HG03520 (cell line): ENCODE measurements at regions not wholly inside any gene's neighbourhood (a gene's known extent, or its start where the extent isn't known, plus 50 kb on each side); places are given as distances from the start of the nearest gene placed in this dataset.
"Not testable (repeated sequence)": the region's sequence is repeated elsewhere in the genome, so short reads cannot be mapped to it uniquely, and the experiment has no call there.

Experiments used
- ATAC-seq: cut with Tn5 transposase; IDR thresholded peaks from one replicate; pipeline ENCODE4 v1.9.1; 2021; ENCODE audit warnings: mild to moderate bottlenecking, moderate library complexity; ENCODE audit not compliant: unreplicated experiment

DNA sequence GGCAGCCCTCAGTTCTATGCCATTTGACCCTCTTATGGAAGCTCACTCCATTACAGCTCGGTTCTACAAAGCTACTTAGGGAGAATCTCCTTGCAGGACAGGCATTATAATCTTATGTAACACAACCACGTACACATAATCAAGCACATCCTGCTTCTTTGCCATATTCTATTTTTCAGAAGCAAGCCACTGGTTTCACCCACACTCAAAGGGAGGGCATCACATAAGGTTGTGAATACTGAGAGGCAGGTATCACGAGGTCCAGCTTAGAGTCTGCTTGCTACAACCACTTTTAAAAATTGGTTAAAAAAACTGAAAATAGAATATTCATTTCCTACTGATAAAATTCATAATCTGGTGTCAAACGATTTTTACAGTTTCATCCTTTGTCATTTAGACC lies 589.2 kb downstream of the SLC16A7 start:
- ATAC-seq: no peak

DNA sequence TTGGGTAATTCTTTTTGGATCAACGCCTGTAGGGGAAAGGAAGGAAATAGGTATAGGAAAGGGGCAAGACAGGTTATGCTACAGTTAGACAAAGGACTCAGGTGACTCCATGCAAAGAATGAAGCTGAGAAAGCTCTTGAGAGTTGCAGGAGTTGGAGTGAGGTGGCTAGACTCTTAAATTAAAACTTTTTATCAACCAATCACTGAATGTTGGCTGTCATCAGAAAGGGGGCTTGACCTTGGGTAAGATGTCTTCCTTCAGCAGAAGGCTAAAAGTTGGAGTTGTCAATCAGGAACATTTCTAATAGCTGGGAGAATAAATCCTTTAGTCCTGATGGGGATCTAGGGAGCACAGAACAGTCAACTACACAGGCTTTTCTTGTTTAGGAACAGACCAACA lies 595.4 kb downstream of the SLC16A7 start:
- no peak for ATAC-seq

DNA sequence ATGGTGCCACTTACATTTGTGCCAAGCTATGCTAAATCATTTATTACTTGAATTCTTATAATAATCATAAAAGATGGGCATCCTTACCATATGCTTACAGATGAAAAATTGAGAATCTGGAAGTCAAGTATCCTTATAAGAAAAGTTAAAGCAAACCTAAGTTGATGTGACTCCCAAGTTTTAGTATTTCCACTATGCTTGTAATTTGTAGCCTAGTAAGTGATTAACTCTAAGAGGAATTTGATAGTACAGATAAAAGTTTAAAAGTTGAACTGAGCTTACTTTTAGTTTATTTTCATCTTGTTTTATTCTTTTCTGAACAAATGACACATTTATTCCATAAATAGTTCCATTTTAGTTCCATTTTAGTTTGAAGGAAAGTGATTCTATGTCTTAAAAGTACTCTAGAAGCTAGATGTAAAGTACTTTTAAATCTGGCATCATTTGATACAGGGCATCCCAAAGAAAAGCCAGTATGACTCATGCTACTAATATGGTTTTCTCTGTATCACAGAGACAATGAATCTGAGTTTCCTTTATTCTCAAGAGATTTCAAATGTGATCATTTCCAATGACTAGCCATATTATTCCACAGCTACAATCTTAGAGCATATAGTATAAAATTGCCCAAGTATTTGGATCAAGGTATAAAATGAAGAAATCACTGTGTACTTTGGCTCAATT lies 596.0 kb downstream of the SLC16A7 start:
- ATAC-seq: no peak

DNA sequence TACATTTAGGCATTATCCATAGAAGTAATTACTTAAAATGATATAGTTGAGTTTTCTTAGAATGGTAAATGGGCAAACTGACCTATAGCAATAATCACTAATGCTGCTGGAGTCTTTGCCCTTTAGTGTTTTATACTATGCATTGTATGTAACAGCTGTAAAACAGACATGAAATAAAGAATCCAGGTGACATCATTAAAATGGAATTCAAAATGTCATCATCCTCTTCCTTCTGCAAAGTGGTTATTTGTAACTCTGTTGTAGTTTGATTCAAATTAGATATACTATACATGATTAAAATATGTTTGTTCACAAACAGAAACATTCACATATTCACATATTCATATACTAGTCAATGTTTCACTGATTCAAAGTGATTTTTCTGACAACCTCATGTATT lies 598.8 kb downstream of the SLC16A7 start:
- no peak for ATAC-seq

DNA sequence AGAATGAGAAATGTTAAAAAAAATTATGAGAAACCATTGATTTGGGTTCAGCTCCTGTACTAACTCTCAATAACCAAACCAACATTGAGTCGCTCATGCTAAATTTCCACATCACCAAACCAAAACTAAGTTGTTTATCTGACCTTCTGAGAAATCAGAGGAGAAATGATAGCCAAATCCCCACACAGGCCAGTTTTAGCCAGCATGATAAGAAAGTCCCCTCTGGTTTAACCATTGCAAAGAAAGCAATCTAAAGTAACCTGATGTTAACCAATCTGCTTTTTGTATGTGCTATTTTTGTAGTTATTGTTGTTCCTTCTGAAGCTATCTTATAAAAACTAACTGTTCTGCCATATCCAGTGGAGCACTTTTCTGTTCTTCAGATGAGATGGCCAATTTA lies 599.7 kb downstream of the SLC16A7 start:
- no peak for ATAC-seq

DNA sequence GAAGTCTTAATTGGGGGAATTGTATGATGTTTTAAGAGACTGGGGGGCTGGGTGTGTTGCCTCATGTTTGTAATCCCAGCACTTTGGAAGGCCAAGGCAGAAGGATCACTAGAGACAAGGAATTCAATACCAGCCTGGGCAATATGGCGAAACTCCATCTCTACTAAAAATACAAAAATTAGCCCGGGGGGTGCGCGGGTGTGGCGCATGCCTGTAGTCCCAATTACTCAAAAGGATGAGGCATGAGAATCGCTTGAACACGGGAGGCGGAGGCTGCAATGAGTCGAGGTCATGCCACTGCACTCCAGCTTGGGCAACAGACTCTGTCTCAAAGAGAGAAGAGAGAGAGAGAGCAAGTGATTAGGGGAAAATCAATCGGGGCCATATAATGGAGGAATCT lies 600.5 kb downstream of the SLC16A7 start:
- no peak for ATAC-seq

DNA sequence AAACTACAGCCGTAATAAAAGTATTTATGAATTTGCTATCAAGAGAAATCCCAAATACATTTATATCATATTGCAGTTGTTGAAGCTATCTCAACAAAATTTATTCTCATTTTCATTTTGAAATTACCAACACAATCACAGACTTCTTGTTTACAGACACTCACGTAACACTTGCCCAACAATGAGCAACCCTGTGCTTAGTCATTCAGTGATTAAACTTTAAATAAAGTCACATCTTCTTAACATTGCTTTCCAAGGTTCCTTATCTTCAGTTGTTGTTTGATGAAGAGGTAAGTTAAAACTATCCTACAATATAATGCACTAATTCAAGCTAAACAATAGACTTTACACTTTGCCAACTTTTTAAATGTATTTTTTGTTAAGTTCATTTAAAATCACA lies 601.8 kb downstream of the SLC16A7 start:
- ATAC-seq: no peak

DNA sequence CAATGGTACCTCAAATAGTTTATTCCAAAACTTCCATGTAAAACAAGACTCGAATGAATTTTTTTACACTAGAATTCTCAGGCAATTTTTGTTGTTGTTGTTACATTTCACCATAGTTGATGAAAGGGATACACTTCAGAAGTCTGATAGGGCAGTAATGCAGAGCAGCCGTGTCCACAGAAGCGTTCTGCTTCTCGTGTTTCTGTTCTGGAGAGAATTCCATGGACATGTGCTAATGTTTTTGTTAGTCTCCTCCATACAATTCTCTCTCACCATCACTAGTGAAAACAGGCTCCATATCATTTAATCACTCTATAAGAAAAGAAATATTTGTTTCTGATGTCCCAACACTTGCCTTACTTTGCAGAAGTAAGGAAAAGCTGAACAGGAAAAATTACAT lies 606.1 kb downstream of the SLC16A7 start:
- ATAC-seq: no peak

DNA sequence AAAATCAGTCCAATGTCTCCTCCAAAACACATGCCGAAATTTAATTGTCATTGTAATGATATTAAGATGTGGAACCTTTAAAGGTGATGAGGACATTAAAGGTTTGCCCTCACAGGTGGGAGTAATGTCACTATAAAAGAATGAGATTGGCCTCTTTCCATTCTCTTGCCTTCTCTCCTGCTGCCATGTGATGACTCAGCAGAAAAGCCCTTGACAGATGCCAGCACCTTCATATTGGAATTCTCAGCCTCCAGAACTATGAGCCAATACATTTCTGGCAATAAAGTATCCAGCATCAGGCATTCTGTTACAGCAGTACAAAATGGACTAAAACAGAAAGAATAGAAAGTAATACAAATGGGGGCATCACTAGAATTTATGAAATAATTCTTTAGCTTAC lies 609.7 kb downstream of the SLC16A7 start:
- no peak for ATAC-seq

DNA sequence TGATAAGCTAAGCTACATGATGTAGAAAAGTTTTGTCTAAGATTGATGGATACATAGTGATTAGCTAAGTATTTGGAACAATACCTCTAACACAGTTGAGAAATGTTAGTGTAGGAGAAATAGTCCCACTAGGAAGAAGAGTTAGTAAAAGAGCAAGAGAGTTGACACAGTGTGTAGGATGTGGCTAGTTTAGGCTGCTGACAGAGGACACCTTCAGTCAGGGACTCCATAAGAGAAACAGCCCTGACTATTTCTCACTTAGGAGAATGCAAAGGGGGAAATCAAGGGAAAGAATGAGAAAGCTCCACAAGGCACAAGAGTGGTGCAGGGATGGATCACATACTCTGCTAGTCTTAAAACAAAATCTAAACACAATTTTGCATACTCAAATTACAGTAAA lies 613.7 kb downstream of the SLC16A7 start:
- ATAC-seq: no peak

DNA sequence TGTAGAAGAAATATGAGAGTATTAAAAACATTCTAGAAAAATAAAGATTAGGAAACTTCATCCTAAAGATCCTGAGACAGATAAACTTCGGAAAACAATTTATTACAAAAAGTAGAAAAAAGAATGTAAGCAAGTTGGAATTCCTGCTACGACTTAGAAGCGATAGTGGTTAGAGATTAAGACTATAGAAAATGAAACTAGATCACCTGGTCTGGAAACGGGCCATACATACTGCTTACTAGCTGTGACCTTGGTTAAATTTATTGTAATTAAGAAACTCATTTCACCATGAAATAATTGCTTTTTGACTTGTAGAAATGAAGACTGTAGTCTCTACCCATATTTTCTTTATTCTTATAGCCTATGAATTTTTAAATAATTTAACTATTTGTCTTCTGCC lies 614.1 kb downstream of the SLC16A7 start:
- ATAC-seq: no peak

DNA sequence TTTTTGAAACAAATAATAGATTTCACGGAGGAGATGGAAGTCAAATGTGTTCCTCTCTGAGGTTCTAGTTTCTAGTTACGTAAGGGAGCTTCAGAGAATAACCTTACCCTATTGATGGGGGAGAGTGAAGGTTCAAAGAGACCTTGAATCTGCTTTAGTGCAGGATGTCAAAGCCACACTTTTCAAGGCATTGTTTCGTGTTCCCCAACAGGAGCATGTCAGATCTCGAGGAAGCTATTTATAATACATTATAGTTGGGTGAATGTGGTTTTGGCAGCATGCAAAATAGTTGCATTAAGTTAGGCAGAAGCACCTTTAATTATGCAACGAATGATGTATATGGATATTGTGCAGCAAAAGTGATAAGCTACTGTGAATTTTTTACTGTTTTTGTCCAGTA lies 614.9 kb downstream of the SLC16A7 start:
- ATAC-seq: no peak

DNA sequence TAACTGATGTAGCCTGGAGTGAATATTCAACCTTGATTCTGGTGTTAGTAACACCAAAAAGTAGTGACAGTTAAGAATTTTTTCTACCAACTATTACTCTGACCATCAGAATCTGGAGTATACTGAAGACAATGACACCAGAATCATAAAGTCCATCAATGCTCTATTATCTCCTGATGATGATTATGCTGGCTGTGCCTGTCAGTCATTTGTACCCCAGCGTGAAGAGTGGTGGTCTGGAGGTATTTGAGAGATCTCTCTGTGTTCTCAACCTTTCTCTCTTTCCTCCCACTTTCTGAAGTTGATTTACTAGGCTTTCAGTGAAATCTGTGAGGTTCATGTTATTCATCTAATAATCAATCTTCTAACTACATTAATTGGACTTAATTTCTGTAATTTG lies 615.4 kb downstream of the SLC16A7 start:
- no peak for ATAC-seq

DNA sequence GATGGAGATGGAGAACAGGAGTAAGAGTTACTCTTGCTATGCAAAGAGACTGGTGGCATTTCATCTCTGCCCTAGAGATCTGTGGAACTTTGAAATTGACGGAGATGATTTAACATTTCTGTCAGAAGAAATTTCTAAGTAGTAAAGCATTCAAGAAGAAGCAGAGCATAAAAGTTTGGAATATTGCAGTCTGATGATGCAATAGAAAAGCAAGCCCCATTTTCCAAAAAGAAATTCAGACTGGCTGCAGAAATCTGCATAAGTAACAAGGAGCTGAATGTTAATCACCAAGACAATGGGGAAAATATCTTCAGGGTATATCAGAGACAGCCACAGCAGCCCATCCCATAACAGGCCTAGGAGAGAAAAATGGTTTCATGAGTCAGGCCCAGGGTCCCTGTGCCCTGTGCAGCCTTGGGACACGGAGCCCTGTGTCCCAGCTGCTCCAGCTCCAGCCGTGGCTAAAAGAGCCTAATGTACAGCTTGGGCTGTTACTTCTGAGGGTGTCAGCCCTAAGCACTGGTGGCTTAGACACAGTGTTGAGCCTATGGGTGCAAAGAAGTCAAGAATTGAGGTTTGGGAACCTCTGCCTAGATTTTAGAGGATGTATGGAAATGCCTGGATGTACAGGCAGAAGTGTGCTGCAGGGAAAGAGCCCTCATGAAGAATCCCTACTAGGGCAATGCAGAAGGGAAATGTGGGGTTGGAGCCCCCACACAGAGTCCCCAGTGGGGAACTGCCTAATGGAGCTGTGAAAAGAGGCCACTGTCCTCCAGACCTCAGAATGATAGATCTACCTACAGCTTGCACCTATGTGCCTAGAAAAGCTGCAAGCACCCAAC lies 616.6 kb downstream of the SLC16A7 start:
- no peak for ATAC-seq

DNA sequence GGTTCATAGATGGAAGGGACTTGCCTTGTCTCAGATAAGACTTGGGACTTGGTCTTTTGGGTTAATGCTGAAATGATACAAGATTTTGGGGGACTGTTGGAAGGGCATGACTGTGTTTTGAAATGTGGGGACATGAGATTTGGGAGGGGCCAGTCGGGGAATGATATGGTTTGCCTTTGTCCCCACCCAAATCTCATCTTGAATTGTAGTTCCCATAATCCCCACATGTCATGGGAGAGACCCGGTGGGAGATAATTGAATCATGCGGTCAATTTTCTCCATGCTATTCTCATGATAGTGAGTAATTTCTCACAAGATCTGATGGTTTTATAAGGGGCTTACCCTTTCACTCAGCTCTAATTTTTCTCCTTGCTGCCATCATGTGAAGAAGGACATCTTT lies 617.4 kb downstream of the SLC16A7 start:
- not testable (repeated sequence) for ATAC-seq

DNA sequence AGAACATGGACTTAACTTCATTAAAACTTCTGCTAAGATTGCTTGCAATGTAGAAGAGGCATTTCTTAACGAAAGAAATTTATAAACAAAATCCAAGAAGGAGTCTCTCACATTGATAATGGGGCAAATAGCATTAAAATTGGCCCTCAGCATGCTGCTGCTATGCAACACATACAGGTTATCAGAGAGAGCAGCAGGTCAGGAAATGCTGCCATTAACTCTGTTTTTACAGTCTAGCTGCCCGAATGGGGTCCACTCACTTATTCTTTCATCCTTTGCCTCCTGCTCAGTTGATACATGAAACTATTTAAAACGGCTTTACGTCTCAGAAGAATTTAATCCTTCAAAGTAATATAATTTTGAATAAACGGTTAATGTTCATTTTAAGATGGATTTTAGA lies 620.4 kb downstream of the SLC16A7 start:
- no peak for ATAC-seq

DNA sequence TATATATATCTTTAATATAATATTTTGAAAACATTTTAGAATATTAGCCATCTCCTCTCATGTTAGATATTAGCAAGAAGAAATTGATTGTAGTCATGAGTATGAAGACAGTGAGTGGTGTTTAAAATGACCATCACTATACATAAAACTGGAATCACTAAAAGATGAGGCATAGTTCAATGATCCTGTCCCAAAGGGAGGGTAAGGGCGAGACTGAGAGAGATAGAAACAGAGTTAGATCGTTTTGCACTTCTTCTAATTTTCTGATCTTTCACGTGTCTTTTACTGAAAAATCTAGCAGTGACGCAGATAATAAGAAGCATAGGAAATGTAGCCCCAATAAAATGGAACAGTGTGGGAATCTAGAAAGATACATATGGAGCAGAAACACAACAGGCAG lies 627.4 kb downstream of the SLC16A7 start:
- no peak for ATAC-seq

DNA sequence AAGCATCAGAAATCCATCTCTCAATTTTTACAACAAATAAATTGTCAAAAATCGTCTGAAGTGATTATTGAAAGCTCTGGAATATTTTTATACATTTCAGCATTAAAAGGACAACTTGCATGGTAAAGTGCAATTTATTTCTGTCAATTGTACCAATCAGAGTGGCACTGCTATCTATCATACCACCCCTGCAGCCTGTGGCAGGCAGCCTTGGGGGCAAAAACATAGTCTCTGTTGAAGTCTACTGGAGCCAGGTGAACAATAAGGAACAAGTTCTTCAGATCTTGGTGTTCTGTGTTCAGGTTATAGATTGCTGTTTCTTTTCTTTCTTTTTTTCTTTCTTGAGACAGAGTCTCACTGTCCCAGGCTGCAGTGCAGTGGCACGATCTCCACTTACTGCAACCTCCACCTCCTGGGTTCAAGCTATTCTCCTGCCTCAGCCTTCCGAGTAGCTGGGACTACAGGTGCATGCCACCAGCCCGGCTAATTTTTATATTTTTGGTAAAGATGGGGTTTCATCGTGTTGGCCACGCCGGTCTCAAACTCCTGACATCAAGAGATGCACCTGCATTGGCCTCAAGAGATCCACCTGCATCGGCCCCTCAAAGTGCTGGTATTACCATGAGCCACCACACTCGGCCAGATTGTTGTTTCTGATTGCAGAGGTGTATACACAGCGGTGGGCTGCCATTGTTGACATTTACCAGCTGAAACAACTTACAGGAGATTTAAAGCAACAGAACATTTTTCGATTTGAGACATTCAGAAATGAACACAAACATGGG lies 629.6 kb downstream of the SLC16A7 start:
- ATAC-seq: no peak

DNA sequence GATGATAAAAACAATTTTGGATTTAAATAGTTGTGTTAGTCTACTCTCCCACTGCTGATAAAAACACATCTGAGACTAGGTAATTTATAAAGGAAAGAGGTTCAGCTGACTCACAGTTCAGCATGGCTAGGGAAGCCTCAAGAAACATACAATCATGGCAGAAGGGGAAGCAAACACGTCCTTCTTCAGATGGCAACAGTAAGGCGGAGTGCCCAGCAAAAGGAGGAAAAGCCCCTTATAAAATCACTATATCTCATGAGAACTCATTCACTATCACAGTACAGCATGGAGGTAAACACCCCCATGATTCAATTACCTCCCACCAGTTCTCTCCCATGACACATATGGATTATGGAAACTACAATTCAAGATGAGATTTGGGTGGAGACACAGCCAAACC lies 632.1 kb downstream of the SLC16A7 start:
- ATAC-seq: no peak

DNA sequence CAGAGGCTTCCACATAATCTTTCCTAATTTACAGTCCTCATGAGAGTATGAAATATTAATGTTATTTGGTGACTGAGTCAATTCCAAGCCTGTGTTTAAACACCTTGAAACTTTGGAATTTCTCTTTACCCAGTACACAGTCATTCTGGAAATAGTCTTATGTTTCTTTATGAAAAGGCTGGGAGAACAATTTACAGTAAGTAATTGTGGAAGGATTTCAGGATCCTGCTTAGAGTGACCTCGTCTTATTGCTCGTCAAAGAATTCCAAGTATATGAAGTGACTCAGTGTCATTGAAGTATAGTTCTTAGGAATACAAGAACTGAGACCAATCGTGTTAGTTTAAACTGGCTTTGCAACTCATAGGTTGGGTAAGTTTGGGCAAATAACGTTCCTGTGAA lies 634.2 kb downstream of the SLC16A7 start:
- no peak for ATAC-seq

DNA sequence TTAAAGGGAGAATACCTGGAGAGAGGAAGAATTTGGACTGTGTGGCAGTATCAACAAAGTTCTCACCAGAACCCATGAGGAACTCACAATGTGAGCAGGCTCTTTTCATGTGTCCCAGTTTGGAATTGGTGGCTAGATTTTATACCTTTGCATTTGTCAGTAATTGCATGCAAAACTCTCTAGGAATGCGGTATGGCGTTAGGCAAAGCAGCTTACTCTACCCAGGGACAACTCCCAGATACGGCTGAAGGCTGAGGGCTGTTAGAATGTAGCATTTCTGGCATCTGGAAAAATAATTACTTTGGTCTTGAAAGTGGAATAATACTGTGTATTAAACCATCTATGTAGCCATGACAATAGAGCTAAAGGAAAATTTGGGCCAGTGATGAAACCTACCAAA lies 635.5 kb downstream of the SLC16A7 start:
- no peak for ATAC-seq
